DND-41 (cell line): ENCODE measurements at regions not wholly inside any gene's neighbourhood (a gene's known extent, or its start where the extent isn't known, plus 50 kb on each side); places are given as distances from the start of the nearest gene placed in this dataset.

Experiments
- ATAC-seq: fragments of 200-7000 bp; cut with Tn5 transposase; 3 replicates; pipeline ENCODE4 v1.9.1; 2021; ENCODE audit warnings: low read depth; ENCODE audit not compliant: insufficient read depth
- DNase-seq: peaks from one replicate; pipeline ENCODE4 v3.0.0-alpha.2; 2020
- H2AFZ ChIP-seq: 2 replicates; pipeline ENCODE4 v1.6.0; 2012; ENCODE audit warnings: low read depth, low read length
- H3K27ac ChIP-seq: 2 replicates; pipeline ENCODE4 v1.5.1; 2012; ENCODE audit warnings: low read length, inconsistent platforms
- H3K27me3 ChIP-seq: fragments of 200-600 bp; sonication (generic); 2 replicates; pipeline ENCODE4 v1.6.0; 2012; ENCODE audit warnings: low read length, mild to moderate bottlenecking, inconsistent platforms; ENCODE audit not compliant: insufficient read depth, poor library complexity
- H3K36me3 ChIP-seq: 2 replicates; pipeline ENCODE4 v1.5.1; 2012; ENCODE audit warnings: low read length, inconsistent platforms; ENCODE audit not compliant: insufficient read depth
- H3K4me1 ChIP-seq: 2 replicates; pipeline ENCODE4 v1.5.1; 2012; ENCODE audit warnings: mild to moderate bottlenecking, low read length; ENCODE audit not compliant: insufficient read depth
- H3K4me2 ChIP-seq: 2 replicates; pipeline ENCODE4 v1.6.0; 2012; ENCODE audit warnings: mild to moderate bottlenecking, moderate library complexity, low read length, inconsistent platforms; ENCODE audit not compliant: insufficient read depth
- H3K4me3 ChIP-seq, 2 experiments: fragments of 200-600 bp in 1 of 2; shearing (Covaris generic) in 1 of 2; 2 replicates each; pipeline ENCODE4 v1.5.1; 2012 to 2016; ENCODE audit warnings: inconsistent platforms in 2 of 2, low read length in 2 of 2, mild to moderate bottlenecking in 2 of 2, low read depth in 1 of 2, moderate library complexity in 1 of 2
- H3K79me2 ChIP-seq: 2 replicates; pipeline ENCODE4 v1.6.0; 2012; ENCODE audit warnings: low read length, inconsistent platforms; ENCODE audit not compliant: insufficient read depth
- H3K9ac ChIP-seq: 2 replicates; pipeline ENCODE4 v1.6.0; 2012; ENCODE audit warnings: low read depth, mild to moderate bottlenecking, inconsistent platforms, low read length, moderate library complexity
- H3K9me3 ChIP-seq: 2 replicates; pipeline ENCODE4 v1.5.1; 2012; ENCODE audit warnings: low read length, moderate library complexity, mild to moderate bottlenecking, inconsistent platforms; ENCODE audit not compliant: insufficient read depth, severe bottlenecking
- H4K20me1 ChIP-seq: 2 replicates; pipeline ENCODE4 v1.6.0; 2012; ENCODE audit warnings: low read length; ENCODE audit not compliant: insufficient read depth
- EZH2 ChIP-seq: IDR thresholded peaks from 3 replicates; pipeline ENCODE4 v1.6.1; 2012; ENCODE audit warnings: borderline replicate concordance, low read depth, mild to moderate bottlenecking, moderate library complexity, low read length, inconsistent platforms; ENCODE audit not compliant: severe bottlenecking
- TF ChIP-seq, protein P1 (sequence below): IDR thresholded peaks from 2 replicates; pipeline ENCODE4 v1.5.1; 2012; ENCODE audit warnings: borderline replicate concordance, low read length, moderate library complexity, mild to moderate bottlenecking; ENCODE audit not compliant: poor library complexity, severe bottlenecking; ENCODE audit errors: extremely low read depth

DNA sequence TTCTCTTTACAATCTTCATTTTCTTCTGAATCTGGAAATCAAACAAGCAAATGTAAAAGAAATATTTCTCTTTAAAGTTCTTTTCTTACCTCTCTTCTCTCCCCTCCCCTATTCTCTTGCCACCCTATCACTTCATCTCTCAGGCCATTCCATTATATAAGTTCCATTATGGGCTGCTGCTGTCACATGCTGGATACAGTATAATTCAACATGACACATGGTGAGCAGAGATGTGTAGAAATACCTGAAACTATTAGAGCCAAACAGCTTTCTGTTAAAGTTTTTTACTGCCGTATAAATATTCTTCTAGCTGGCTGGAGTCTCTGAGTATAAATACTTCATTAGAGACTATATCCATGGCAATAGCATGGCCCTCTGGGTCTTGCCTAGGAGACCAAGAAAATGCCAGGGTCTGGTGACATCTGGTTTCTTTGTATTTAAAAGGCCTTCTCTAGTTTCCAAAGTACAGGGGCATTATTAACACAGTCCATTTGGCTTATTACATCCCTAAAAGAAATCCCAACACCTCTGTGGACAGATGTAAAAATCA, 139.6 kb downstream of the TFAP2B start:
- no peaks in the 10 kb centered on the region for H3K27me3 ChIP-seq
- no peaks in the 10 kb centered on the region for H3K79me2 ChIP-seq
- ATAC-seq (no peak), DNase-seq (no peak)
- TF ChIP-seq EZH2 = no peak
- TF ChIP-seq, protein P1, sequence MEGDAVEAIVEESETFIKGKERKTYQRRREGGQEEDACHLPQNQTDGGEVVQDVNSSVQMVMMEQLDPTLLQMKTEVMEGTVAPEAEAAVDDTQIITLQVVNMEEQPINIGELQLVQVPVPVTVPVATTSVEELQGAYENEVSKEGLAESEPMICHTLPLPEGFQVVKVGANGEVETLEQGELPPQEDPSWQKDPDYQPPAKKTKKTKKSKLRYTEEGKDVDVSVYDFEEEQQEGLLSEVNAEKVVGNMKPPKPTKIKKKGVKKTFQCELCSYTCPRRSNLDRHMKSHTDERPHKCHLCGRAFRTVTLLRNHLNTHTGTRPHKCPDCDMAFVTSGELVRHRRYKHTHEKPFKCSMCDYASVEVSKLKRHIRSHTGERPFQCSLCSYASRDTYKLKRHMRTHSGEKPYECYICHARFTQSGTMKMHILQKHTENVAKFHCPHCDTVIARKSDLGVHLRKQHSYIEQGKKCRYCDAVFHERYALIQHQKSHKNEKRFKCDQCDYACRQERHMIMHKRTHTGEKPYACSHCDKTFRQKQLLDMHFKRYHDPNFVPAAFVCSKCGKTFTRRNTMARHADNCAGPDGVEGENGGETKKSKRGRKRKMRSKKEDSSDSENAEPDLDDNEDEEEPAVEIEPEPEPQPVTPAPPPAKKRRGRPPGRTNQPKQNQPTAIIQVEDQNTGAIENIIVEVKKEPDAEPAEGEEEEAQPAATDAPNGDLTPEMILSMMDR = no peak
- H3K4me2 ChIP-seq = no peak overlapping the region
- H3K4me1 ChIP-seq = no peaks in the 10 kb centered on the region
- H3K9me3 ChIP-seq = no peaks in the 10 kb centered on the region
- no peak overlapping the region for H3K4me3 ChIP-seq
- H3K9ac ChIP-seq = no peak overlapping the region
- no peaks in the 10 kb centered on the region for H3K36me3 ChIP-seq
- H3K27ac ChIP-seq = no peak overlapping the region
- H4K20me1 ChIP-seq = no peaks in the 10 kb centered on the region
- H2AFZ ChIP-seq = no peak overlapping the region

DNA sequence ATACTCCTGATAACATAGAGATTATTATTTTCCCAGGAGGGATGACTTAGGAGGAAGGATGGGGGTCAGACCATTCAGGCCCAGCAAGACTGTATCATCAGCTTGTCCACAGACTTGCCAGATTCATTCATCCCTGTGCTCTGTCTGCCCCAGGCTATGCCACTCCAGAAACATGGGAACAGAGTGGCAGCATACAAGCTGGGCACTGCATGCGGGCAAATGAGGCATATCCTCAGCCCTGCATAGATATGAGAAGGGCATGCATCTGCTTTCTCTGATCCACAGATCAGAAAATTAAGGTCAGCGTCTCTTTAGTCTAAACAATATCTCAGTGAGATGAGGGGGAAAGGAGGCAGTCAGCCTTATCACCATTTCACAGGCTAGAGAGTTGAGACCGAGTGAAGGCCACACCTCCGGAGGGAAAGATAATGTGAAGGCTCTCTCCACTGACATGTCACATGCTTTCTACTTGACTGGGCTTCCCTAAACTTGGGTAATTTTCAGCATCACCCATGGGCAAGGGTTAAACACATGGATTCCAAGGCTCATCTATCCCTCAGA, 140.5 kb downstream of the TFAP2B start:
- Histone ChIP-seq H3K27me3 (no peaks in the 10 kb centered on the region), H3K4me2 (no peak overlapping the region), H3K9ac (no peak overlapping the region), H3K27ac (no peak overlapping the region), H3K36me3 (no peaks in the 10 kb centered on the region), H4K20me1 (no peaks in the 10 kb centered on the region), H3K4me1 (no peaks in the 10 kb centered on the region), H3K9me3 (no peaks in the 10 kb centered on the region), H2AFZ (no peak overlapping the region), H3K79me2 (no peaks in the 10 kb centered on the region), H3K4me3 (no peak overlapping the region)
- DNase-seq = no peak
- no peak for ATAC-seq
- TF ChIP-seq, protein P1 = no peak
- TF ChIP-seq EZH2 = no peak

DNA sequence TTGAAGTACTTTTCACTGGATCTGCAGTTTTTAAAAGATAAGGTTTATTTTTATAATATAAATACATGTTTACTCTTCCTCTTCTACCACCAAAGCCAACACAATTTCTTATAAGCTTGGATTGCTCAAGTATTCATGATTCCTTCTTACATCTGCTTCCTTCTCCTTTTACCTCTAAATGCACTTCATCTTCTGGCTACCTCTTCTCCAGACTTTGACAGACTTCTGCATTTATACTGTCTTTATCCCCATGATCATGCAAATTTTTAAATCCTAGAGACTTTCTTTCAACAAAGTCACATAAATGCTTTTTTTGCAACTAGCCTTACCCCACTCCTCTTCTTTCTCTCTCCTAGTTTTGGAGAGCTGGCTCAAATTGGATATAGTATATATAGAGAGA, 142.9 kb downstream of the TFAP2B start:
- no peaks in the 10 kb centered on the region for H3K79me2 ChIP-seq
- H3K4me2 ChIP-seq = no peak overlapping the region
- no peaks in the 10 kb centered on the region for H3K9me3 ChIP-seq
- H3K36me3 ChIP-seq = no peaks in the 10 kb centered on the region
- DNase-seq = no peak
- no peaks in the 10 kb centered on the region for H3K4me1 ChIP-seq
- no peak overlapping the region for H3K9ac ChIP-seq
- ATAC-seq = no peak
- H4K20me1 ChIP-seq = no peaks in the 10 kb centered on the region
- H3K27me3 ChIP-seq = no peaks in the 10 kb centered on the region
- H3K4me3 ChIP-seq = no peak overlapping the region
- no peak overlapping the region for H2AFZ ChIP-seq
- no peak overlapping the region for H3K27ac ChIP-seq
- no peak for TF ChIP-seq EZH2
- TF ChIP-seq, protein P1 = no peak
